ENCODE measurements at regions not wholly inside any gene's neighbourhood (a gene's known extent, or its start where the extent isn't known, plus 50 kb on each side); places are given as distances from the start of the nearest gene placed in this dataset.

- TF ChIP-seq, protein P1, sequence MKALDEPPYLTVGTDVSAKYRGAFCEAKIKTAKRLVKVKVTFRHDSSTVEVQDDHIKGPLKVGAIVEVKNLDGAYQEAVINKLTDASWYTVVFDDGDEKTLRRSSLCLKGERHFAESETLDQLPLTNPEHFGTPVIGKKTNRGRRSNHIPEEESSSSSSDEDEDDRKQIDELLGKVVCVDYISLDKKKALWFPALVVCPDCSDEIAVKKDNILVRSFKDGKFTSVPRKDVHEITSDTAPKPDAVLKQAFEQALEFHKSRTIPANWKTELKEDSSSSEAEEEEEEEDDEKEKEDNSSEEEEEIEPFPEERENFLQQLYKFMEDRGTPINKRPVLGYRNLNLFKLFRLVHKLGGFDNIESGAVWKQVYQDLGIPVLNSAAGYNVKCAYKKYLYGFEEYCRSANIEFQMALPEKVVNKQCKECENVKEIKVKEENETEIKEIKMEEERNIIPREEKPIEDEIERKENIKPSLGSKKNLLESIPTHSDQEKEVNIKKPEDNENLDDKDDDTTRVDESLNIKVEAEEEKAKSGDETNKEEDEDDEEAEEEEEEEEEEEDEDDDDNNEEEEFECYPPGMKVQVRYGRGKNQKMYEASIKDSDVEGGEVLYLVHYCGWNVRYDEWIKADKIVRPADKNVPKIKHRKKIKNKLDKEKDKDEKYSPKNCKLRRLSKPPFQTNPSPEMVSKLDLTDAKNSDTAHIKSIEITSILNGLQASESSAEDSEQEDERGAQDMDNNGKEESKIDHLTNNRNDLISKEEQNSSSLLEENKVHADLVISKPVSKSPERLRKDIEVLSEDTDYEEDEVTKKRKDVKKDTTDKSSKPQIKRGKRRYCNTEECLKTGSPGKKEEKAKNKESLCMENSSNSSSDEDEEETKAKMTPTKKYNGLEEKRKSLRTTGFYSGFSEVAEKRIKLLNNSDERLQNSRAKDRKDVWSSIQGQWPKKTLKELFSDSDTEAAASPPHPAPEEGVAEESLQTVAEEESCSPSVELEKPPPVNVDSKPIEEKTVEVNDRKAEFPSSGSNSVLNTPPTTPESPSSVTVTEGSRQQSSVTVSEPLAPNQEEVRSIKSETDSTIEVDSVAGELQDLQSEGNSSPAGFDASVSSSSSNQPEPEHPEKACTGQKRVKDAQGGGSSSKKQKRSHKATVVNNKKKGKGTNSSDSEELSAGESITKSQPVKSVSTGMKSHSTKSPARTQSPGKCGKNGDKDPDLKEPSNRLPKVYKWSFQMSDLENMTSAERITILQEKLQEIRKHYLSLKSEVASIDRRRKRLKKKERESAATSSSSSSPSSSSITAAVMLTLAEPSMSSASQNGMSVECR (CRISPR knock-in tag; IDR thresholded peaks at IDR 0.05; ENCODE audit: borderline replicate concordance): no peak
- TF ChIP-seq ZNF232 (CRISPR knock-in tag; IDR thresholded peaks at IDR 0.05) (no peak), ATF6 (CRISPR knock-in tag; IDR thresholded peaks at IDR 0.05) (no peak), GRHL2 (CRISPR knock-in tag; IDR thresholded peaks at IDR 0.05; ENCODE audit: insufficient replicate concordance, severe bottlenecking) (no peak), SP1 (CRISPR knock-in tag; conservative IDR thresholded peaks at IDR 0.05) (no peak), ZNF219 (CRISPR knock-in tag; IDR thresholded peaks at IDR 0.05; ENCODE audit: borderline replicate concordance) (no peak)
- TF ChIP-seq, protein P2, sequence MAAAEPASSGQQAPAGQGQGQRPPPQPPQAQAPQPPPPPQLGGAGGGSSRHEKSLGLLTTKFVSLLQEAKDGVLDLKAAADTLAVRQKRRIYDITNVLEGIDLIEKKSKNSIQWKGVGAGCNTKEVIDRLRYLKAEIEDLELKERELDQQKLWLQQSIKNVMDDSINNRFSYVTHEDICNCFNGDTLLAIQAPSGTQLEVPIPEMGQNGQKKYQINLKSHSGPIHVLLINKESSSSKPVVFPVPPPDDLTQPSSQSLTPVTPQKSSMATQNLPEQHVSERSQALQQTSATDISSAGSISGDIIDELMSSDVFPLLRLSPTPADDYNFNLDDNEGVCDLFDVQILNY (CRISPR knock-in tag; IDR thresholded peaks at IDR 0.05): no peak
These were observed 267.5 kb downstream of the OGFRL1 start (continued) for GRCh38 chr6:71556141-71556540.

- ChIA-PET CTCF (no interaction called here), POLR2A (no interaction called here)
- ATAC-seq: no peak
- TF ChIP-seq NR1H2 (CRISPR knock-in tag; IDR thresholded peaks at IDR 0.05) (no peak), OVOL2 (CRISPR knock-in tag; IDR thresholded peaks at IDR 0.05; ENCODE audit: borderline replicate concordance) (no peak), ZNF138 (CRISPR knock-in tag; conservative IDR thresholded peaks at IDR 0.05) (no peak), TEAD4 (CRISPR knock-in tag; IDR thresholded peaks at IDR 0.05) (no peak), STAT6 (CRISPR knock-in tag; conservative IDR thresholded peaks at IDR 0.05; ENCODE audit: low read depth) (no peak), CBFB (CRISPR knock-in tag; IDR thresholded peaks at IDR 0.05; ENCODE audit: low read depth) (no peak), EMX1 (CRISPR knock-in tag; IDR thresholded peaks at IDR 0.05) (no peak)
- TF ChIP-seq, protein P3, sequence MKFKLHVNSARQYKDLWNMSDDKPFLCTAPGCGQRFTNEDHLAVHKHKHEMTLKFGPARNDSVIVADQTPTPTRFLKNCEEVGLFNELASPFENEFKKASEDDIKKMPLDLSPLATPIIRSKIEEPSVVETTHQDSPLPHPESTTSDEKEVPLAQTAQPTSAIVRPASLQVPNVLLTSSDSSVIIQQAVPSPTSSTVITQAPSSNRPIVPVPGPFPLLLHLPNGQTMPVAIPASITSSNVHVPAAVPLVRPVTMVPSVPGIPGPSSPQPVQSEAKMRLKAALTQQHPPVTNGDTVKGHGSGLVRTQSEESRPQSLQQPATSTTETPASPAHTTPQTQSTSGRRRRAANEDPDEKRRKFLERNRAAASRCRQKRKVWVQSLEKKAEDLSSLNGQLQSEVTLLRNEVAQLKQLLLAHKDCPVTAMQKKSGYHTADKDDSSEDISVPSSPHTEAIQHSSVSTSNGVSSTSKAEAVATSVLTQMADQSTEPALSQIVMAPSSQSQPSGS (CRISPR knock-in tag; IDR thresholded peaks at IDR 0.05; ENCODE audit: borderline replicate concordance, low read depth): no peak
- TF ChIP-seq, protein P4, sequence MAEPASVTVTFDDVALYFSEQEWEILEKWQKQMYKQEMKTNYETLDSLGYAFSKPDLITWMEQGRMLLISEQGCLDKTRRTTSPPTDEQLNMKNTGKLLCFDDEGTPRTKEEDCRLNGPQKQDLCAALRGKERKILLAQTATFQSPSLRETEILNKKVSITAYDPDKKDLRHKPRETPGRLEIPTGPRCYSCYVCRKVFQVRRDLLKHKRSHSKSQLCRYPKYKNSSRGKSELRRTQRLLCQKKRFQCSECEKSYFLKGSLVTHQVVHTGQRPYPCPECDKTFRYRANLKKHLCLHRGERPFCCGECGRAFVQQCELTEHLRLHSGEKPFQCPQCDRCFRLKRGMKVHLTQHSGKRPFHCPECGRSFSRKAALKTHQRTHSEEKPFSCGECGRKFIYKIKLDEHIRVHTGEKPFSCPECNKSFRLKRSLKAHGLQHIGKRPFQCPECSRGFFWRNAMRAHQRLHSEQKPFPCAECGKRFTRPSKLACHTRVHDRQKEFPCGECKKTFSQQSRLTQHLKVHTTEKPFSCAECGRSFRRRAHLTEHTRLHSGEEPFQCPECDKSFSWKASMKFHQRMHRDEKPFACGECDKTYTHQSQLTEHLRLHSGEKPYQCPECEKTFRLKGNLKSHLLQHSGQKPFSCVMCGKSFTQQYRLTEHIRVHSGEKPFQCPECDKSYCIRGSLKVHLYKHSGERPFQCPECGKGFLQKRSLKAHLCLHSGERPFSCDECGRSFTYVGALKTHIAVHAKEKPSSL (CRISPR knock-in tag; conservative IDR thresholded peaks at IDR 0.05): no peak
- TF ChIP-seq, protein P2 (CRISPR knock-in tag; IDR thresholded peaks at IDR 0.05): no peak
- DNase-seq (ENCODE audit: low spot score): no peak
- H3K27ac Mint-ChIP-seq: no peak overlapping the region
- no peaks in the 10 kb centered on the region; the same call in 1 of the 2 replicates for H3K27me3 Mint-ChIP-seq (ENCODE audit: low read depth)
- no peak overlapping the region for H3K4me3 Mint-ChIP-seq
- H3K4me1 Mint-ChIP-seq: no peaks in the 10 kb centered on the region
- H3K36me3 Mint-ChIP-seq: peaks cover 64% of the 10 kb centered on the region
- H3K9me3 Mint-ChIP-seq: peaks cover 74% of the 10 kb centered on the region
These were observed 270.4 kb downstream of the OGFRL1 start for GRCh38 chr6:71558974-71559373.
